BE2C (cell line): ENCODE measurements at regions not wholly inside any gene's neighbourhood (a gene's known extent, or its start where the extent isn't known, plus 50 kb on each side); places are given as distances from the start of the nearest gene placed in this dataset.

Source experiments
- DNase-seq: peaks from one replicate; pipeline ENCODE4 v3.0.0-alpha.2; 2020
- H3K27me3 ChIP-seq: fragments of 250-450 bp; sonication (Bioruptor Pico); 2 replicates; pipeline ENCODE4 v1.5.1; 2020; ENCODE audit warnings: mild to moderate bottlenecking
- H3K36me3 ChIP-seq: fragments of 250-450 bp; sonication (Bioruptor Pico); 2 replicates; pipeline ENCODE4 v1.5.1; 2020; ENCODE audit warnings: mild to moderate bottlenecking
- H3K4me1 ChIP-seq: fragments of 250-450 bp; sonication (Bioruptor Pico); 2 replicates; pipeline ENCODE4 v1.5.1; 2020
- H3K4me3 ChIP-seq: 2 replicates; pipeline ENCODE4 v1.5.1; 2011; ENCODE audit warnings: low read depth, low read length
- H3K9me3 ChIP-seq: fragments of 250-450 bp; sonication (Bioruptor Pico); 2 replicates; pipeline ENCODE4 v1.5.1; 2020
- CTCF ChIP-seq: IDR thresholded peaks from 2 replicates; pipeline ENCODE4 v1.5.1; 2012; ENCODE audit warnings: mild to moderate bottlenecking, low read depth, low read length

- Histone ChIP-seq H3K4me1 (no peaks in the 10 kb centered on the region), H3K4me3 (no peak overlapping the region), H3K9me3 (no peaks in the 10 kb centered on the region), H3K36me3 (no peaks in the 10 kb centered on the region), H3K27me3 (no peaks in the 10 kb centered on the region)
- no peak for TF ChIP-seq CTCF
- DNase-seq = no peak
Observed at GRCh38 chr3:14252321-14253021, 73.9 kb downstream of the LSM3 start.

GRCh38 chr3:14253022-14253706, 74.5 kb downstream of the LSM3 start:
- DNase-seq = no peak
- Histone ChIP-seq H3K9me3 (no peaks in the 10 kb centered on the region), H3K4me1 (no peaks in the 10 kb centered on the region), H3K27me3 (no peaks in the 10 kb centered on the region), H3K4me3 (no peak overlapping the region), H3K36me3 (no peaks in the 10 kb centered on the region)
- TF ChIP-seq CTCF = no peak

- Histone ChIP-seq H3K9me3 (no peaks in the 10 kb centered on the region), H3K36me3 (no peaks in the 10 kb centered on the region), H3K4me3 (no peak overlapping the region), H3K4me1 (no peaks in the 10 kb centered on the region), H3K27me3 (no peaks in the 10 kb centered on the region)
- DNase-seq = no peak
- no peak for TF ChIP-seq CTCF
Observed at GRCh38 chr3:14253707-14254382, 75.2 kb downstream of the LSM3 start.

- H3K4me1 ChIP-seq = no peaks in the 10 kb centered on the region
- no peak for TF ChIP-seq CTCF
- no peaks in the 10 kb centered on the region for H3K9me3 ChIP-seq
- no peak for DNase-seq
- no peaks in the 10 kb centered on the region for H3K36me3 ChIP-seq
- no peaks in the 10 kb centered on the region for H3K27me3 ChIP-seq
- no peak overlapping the region for H3K4me3 ChIP-seq
Observed at GRCh38 chr3:14254812-14255702, 76.4 kb downstream of the LSM3 start.

- no peak for TF ChIP-seq CTCF
- DNase-seq = no peak
- Histone ChIP-seq H3K4me1 (no peaks in the 10 kb centered on the region), H3K36me3 (no peaks in the 10 kb centered on the region), H3K27me3 (no peaks in the 10 kb centered on the region), H3K4me3 (no peak overlapping the region), H3K9me3 (no peaks in the 10 kb centered on the region)
Observed at GRCh38 chr3:14256046-14256445, 77.4 kb downstream of the LSM3 start.
